BJ (cell line): ENCODE measurements at regions not wholly inside any gene's neighbourhood (a gene's known extent, or its start where the extent isn't known, plus 50 kb on each side); places are given as distances from the start of the nearest gene placed in this dataset.

ENCODE experiments used
- CTCF ChIA-PET: fragments of 350-600 bp; formaldehyde crosslinking; extraction: SDS; loops from one replicate; lab custom pipeline; 2021; ENCODE audit warnings: antibody characterized with exemption, inconsistent platforms; lab: Yijun Ruan, JAX
- POLR2A ChIA-PET: fragments of 300-600 bp; sonication (Branson Sonifier 250); formaldehyde crosslinking; extraction: SDS; loops from one replicate; lab custom pipeline; 2021; ENCODE audit warnings: antibody characterized with exemption; lab: Charles Lee
- DNase-seq: peaks from one replicate; pipeline ENCODE4 v3.0.0-alpha.2; 2011; ENCODE audit warnings: low read depth
- H3K27me3 ChIP-seq: 2 replicates; pipeline ENCODE4 v1.6.0; 2011; ENCODE audit warnings: low read length; ENCODE audit not compliant: control insufficient read depth, insufficient read depth
- H3K36me3 ChIP-seq: 2 replicates; pipeline ENCODE4 v1.5.1; 2011; ENCODE audit warnings: low read length; ENCODE audit not compliant: control insufficient read depth, insufficient read depth
- H3K4me3 ChIP-seq: 2 replicates; pipeline ENCODE4 v1.5.1; 2011; ENCODE audit warnings: low read depth, mild to moderate bottlenecking, control low read depth, low read length
- TF ChIP-seq, protein P1 (sequence below): IDR thresholded peaks from 2 replicates; pipeline ENCODE4 v1.5.1; 2011; ENCODE audit warnings: low read depth, mild to moderate bottlenecking, control low read depth, inconsistent platforms, low read length, moderate library complexity; ENCODE audit not compliant: insufficient read depth

DNA sequence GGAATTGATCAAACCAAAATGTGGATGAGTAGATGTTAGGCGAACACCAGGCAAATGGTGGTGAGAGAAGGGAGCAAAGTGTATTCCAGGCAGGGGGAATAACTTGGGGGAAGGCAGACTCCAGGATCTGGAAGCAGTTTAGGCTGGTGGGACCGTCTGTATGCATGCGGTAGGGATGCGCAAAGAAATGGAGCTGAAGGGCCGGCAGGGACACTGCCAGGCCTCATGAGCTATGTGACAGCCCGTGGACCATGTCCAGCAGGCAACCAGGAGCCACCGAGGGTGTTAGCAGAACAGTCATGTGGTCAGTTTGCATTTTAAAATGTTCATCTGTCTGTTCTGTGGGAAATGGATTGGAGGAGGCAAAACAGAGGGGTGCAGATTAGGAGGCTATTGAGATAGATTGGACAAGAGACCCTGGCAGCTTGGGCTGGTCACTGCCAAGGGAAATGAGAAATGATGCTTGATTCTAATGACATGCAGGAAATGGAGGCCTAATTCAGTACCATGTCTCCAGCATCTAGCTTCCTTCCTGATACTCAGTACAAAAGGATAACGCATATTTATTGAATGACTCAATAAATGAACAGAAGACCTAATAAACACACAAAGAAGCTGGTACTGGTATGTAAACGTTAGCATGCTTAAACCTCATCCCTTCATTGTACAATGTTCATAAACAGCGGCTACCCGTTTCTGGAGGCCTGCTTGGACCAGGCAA lies 412.4 kb downstream of the BUD13 start:
- CTCF ChIA-PET: interaction anchor here (0.5 kb wide), 1 partner anchor 1482 kb away, joined by 3 read pairs; no protein-coding TSS in a partner anchor
- H3K4me3 ChIP-seq: no peak overlapping the region
- POLR2A ChIA-PET: interaction anchor here (0.6 kb wide), 1 partner anchor 1574 kb away, joined by 3 read pairs; no protein-coding TSS in a partner anchor
- TF ChIP-seq, protein P1, sequence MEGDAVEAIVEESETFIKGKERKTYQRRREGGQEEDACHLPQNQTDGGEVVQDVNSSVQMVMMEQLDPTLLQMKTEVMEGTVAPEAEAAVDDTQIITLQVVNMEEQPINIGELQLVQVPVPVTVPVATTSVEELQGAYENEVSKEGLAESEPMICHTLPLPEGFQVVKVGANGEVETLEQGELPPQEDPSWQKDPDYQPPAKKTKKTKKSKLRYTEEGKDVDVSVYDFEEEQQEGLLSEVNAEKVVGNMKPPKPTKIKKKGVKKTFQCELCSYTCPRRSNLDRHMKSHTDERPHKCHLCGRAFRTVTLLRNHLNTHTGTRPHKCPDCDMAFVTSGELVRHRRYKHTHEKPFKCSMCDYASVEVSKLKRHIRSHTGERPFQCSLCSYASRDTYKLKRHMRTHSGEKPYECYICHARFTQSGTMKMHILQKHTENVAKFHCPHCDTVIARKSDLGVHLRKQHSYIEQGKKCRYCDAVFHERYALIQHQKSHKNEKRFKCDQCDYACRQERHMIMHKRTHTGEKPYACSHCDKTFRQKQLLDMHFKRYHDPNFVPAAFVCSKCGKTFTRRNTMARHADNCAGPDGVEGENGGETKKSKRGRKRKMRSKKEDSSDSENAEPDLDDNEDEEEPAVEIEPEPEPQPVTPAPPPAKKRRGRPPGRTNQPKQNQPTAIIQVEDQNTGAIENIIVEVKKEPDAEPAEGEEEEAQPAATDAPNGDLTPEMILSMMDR: no peak
- DNase-seq: no peak
- no peaks in the 10 kb centered on the region for H3K36me3 ChIP-seq
- H3K27me3 ChIP-seq: no peaks in the 10 kb centered on the region

- TF ChIP-seq, protein P1: peak; percentile 11; the same call in 1 of the 2 replicates
- Histone ChIP-seq H3K4me3 (no peak overlapping the region), H3K36me3 (no peaks in the 10 kb centered on the region), H3K27me3 (no peaks in the 10 kb centered on the region)
- no peak for DNase-seq
- CTCF ChIA-PET: no interaction called here
- POLR2A ChIA-PET: no interaction called here
These were observed 414.8 kb downstream of the BUD13 start for GRCh38 chr11:116357784-116358544.

DNA sequence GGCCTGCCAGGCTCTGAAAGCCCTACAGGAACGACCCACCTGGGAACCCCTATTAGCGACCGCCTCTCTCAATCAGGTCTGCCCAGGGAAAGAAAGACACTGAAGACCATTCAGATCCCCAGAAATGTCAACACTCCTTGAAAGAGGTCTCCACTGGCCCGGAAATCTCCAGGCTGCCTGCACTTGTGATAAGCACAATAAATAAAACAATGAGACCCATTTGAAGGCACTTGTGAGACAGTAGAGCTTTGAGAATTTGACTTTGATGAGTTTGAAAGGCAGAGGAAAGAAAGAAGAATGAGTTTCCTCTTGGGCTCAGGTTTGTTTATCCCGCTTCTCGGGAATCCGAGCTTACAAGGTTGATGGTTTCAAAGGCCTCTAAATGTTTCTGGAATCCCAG lies 416.3 kb downstream of the BUD13 start:
- TF ChIP-seq, protein P1: no peak
- ChIA-PET POLR2A (no interaction called here), CTCF (no interaction called here)
- DNase-seq: no peak
- Histone ChIP-seq H3K36me3 (no peaks in the 10 kb centered on the region), H3K4me3 (no peak overlapping the region), H3K27me3 (no peaks in the 10 kb centered on the region)

DNA sequence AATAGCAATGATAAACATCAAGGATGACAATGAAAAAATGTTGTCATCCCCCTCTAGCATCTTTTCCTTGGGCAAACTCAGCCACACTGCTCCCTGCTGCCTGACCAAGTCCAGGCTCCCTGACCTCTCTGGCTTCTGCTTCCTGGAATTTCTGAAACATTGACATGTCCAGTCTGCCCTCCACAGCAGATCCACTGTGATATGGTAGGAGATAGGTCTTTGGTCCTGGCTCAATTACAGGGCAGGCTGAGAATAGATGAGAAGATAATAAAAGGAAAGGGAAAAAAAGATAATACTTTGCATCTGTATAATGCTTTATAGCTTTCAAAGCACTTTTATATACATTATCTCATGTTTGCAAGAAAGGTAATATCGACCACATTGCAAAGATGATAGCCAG lies 417.7 kb downstream of the BUD13 start:
- no peak for DNase-seq
- Histone ChIP-seq H3K27me3 (no peaks in the 10 kb centered on the region), H3K4me3 (no peak overlapping the region), H3K36me3 (no peaks in the 10 kb centered on the region)
- TF ChIP-seq, protein P1: no peak
- CTCF ChIA-PET: no interaction called here
- POLR2A ChIA-PET: no interaction called here

DNA sequence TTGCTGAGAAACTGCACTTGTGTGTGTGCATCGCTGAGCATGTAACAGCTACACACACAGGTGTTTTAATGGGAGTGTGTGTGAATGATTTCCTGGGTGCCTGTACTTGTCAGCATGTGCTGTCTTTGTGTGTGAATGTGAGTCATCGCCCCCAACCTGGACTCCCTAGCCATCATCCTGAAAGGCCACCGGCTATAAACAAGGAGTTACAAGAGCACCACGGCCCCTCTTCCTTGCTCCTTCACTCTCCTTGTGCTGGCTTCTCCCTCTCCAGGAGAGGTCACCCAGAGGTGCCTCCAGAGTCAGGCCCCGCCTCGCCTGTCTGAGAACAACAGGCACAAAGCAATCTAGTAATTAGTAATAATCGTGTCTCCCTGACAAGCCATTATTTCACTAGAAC lies 419.2 kb downstream of the BUD13 start:
- DNase-seq: no peak
- POLR2A ChIA-PET: no interaction called here
- Histone ChIP-seq H3K27me3 (no peaks in the 10 kb centered on the region), H3K36me3 (no peaks in the 10 kb centered on the region), H3K4me3 (no peak overlapping the region)
- TF ChIP-seq, protein P1: no peak
- CTCF ChIA-PET: no interaction called here
